GM19328 (cell line): ENCODE measurements at regions not wholly inside any gene's neighbourhood (a gene's known extent, or its start where the extent isn't known, plus 50 kb on each side); places are given as distances from the start of the nearest gene placed in this dataset.

Source experiments
- ATAC-seq: cut with Tn5 transposase; IDR thresholded peaks from one replicate; pipeline ENCODE4 v1.9.1; 2021; ENCODE audit warnings: mild to moderate bottlenecking, moderate library complexity; ENCODE audit not compliant: unreplicated experiment

DNA sequence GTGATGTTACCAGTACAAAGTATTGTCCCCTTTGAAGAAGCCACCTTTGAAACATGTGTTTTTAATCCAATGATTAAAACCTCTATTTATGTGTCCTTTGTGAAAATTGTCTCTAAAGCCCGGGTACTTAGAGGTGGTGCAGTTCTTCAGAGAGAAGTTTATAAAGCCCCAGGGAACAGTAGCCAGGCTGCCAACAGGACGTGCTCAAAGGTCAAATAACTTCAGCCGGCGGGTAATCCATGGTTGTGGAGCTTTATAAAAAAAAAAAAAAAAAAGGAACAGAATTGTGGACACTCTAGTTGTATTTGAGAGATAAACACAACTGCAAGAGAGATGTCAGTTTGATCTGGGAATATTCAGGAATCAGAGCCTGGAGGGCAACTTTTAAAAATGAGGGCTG lies 57.9 kb upstream of the CTNND2 start:
- no peak for ATAC-seq

DNA sequence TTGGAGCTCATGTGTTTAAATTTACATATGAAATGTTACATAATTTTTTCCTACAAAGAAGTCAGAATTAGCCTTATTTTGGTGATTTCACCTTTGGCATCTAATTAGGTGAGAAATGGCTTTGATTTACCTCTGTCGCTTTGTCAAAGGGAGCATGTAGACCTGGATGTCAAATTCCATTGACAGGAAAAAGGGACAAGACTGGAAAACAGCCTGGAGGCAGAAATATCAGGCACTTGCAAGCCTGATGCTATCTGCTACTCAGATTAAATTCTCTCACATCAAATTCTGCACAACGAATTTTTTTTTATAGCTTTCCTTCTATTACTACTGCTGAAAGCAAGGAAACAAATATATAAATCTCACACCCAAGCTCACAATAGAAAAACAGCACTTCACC lies 54.1 kb upstream of the CTNND2 start:
- ATAC-seq, result no peak

DNA sequence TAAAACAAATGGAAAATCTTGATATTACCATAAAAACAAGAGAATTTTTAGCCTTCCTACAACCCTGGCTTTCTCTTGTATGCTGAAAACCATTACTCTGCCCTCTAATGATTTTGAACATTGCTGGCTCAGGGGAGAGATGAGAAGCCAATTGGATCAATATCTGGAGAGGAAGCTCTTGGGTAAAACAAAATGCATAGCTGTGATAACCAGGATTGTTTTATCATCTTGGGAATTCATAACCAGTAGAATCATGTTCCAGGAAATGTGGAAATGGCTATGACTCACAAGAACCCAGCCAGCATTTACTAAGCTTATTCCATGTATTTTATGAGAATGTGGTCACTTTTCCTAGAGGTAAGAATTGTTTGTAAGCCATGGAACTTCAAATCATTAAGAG lies 51.1 kb upstream of the CTNND2 start:
- ATAC-seq, result no peak
